Retina (tissue), 1 donor: ENCODE measurements at regions not wholly inside any gene's neighbourhood (a gene's known extent, or its start where the extent isn't known, plus 50 kb on each side); places are given as distances from the start of the nearest gene placed in this dataset.
"Not testable (repeated sequence)": the region's sequence is repeated elsewhere in the genome, so short reads cannot be mapped to it uniquely, and the experiment has no call there.

Experiments
- DNase-seq: peaks from one replicate; pipeline ENCODE4 v3.0.0-alpha.2; 2016

DNA sequence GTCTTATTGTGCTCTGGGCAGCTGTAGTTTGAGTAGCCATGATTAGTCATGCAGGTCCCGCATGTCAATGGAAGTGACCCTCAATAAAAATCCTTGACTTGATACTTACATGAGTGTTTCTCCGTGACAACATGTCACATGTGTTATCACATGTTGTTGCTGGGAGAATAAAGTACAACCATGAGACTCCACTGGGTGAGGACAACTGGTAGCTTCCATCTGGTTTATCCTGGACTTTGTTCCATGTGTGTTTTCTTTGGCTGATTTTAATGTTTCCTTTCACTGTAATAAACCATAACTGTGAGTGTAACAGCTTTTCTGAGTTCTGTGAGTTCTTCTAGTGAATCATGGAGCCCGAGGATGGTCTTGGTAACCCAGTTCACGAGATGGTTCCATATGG, 63.1 kb upstream of the NDN start:
- DNase-seq = no peak

DNA sequence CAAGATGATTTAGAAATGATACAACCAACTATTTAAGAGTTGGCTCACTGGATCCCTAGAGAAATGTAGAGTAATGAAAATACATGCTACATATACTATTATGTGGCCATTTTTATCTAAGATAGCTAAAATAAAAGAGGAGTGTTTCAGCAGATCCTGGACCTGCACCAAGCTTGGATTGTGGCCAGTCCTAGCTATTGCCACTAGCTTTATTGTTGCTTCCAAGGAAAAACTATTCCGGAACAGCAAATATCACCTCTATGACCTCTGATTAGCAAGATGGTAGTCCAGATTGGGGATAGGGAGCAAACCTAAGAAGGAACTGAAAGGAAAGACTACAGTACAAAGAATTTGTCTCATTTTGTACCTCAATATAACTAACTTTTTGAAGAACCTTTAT, 63.7 kb upstream of the NDN start:
- DNase-seq = no peak

DNA sequence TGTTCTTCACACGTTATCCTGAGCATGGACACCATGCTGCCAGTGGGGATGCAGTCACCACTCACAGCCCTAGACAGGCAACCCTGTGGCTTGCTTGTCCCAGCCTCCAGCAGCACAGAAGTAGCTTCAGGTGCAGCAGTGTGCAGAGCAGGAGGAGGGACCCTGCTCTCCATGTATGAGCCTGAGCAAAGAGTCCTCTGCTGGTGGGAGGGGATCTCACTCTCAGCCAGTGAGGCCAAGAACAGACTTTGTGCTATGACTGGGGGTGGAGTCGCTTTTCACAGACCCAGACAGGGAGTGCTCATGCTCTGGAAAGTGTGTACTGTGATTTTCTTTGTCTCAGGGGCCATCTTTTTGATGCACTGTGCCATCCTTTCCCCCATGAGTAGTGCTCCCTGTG, 66.1 kb upstream of the NDN start:
- DNase-seq = no peak

DNA sequence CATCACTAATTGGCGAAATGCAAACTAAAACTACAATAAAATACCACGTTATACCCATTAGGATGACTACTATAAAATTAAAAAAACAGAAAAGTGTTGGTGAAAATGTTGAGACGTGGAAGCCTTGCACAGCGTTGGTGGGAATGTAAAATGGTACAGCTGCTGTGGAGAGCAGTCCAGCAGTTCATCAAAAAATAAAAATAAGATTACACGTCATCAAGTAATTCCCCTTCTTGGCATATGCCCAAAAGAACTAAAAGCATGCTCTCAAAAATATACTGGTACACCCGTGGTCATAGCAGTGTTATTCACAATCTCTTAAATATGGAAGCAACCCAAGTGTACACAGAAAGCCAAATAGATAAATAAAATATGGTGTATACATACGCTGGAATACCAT, 71.8 kb upstream of the NDN start:
- DNase-seq = no peak

DNA sequence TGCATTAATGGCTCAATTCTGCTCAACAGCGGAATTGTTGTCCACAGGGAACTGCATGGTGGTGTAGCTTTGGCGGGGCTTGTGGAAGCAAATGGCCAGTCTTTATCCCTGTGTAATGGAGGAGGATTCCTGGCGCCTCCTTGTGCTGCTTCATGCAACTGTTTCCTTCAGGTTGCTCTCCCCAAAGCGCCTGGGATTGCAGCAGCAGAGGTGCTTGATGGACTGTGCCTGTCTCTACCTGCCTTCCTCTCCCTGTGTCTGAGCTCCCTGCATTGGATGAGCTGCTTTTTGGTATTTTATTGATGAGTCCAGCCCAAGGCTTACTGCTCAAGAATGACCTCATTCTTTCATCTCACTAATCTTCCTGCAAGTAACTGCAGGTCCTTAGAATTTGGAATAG, 72.9 kb upstream of the NDN start:
- no peak for DNase-seq

DNA sequence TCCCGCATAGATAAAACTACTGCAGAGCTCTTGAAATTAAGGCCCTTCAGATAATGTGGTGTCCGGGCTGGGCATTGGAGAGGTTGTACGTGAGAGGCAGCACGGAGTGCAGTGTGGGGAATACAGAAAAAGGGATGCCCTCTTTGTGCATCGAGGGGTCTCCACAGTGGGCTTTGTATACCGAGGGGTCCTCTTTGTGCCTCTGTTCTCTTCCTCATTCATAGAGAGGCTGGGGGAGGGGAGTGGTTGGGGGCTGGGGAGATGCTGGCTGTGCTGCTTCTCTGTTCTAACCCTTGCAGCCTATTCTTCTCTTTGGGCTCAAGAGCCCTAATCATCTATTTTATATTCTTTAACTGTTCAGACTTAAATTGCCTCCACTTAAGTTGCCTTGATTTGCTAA, 74.3 kb upstream of the NDN start:
- no peak for DNase-seq

DNA sequence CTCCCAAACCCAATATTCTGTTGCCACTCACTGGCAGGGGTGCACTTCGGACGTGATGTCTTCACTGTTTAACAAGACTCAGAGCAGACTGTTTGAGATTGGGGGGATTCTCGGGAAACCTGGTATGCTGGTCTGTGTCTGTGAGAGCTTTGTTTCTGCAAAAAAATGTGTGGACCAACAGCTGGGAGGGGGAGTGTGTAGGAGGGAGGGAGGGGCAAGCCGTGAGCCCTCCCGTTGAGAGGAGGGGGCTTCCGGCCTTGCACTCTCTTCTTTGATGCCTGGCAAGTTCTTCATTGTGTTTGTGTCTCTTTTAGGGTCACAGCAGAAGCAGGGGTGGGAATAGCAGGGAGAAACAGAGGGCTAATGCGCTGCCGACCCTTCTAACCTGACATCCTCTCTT, 74.9 kb upstream of the NDN start:
- DNase-seq = no peak

DNA sequence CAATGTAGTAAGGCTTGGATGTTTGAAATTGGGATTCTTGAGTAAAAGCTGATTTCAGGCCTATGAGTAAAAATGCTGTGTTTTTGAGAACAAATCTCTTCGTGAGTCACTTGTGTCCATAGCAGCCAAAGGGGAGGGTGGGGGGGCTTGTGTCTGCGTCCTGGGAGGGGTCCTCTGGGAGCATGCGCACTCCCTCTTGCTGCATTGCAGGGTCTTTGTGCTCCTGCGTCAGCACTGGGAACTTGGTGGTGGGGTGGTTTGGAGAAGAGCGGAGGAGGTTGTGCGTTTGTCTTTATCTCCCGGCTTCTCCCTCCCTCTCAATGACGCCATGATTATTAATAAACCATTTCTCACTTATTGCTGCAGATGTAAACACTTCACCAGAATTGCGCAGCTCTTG, 75.9 kb upstream of the NDN start:
- no peak for DNase-seq

DNA sequence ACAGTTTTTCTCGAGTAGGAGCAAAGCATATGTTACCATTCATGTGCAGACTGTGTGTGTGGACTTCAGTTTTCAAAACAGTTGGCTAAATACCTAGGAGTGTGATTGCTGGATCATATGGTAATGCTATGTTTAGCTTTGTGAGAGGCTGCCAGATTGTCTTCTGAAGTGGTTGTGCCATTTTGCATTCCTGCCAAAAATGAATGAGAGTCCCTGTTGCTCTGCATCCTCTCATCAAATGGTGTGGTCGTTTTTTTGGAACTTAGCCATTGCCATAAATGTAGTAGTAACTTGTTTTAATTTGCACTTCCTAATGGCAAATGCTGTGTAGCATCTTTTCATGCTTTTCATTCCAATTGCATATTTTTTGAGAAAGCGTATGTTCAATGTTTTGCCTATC, 77.2 kb upstream of the NDN start:
- DNase-seq = no peak

DNA sequence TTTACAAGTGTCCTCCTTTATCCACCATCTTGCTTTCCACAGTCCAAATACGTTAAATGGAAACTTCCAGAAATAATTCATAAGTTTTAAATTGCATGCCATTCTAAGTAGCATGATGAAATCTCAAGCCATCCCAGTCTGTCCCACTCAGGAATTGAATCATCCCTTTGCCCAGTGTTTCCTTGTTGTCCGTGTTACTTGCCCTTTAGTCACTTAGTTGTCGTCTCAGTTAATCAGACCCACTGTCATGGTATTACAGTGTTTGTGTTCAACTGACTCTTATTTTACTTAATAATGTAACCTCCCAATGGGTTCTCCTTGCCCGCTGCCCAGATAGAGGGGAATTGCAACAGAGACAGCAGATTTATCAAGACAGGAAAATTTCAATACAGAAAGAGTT, 77.6 kb upstream of the NDN start:
- no peak for DNase-seq

DNA sequence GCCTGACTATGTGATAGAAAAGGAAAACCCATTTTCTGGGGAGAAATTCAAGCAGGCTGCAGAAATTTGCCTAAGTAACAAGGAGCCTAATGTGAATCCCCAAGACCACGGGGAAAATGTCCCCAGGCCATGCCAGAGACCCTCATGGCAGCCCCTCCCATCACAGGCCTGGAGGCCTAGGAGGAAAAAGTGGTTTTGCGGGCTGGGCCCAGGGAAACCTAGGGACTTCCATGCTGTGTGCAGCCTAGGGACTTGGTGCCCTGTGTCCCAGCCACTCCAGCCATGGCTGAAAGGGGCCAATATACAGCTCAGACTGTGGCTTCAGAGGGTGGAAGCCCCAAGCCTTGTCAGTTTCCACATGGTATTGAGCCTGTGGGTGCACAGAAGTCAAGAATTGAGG, 79.7 kb upstream of the NDN start:
- not testable (repeated sequence) for DNase-seq

DNA sequence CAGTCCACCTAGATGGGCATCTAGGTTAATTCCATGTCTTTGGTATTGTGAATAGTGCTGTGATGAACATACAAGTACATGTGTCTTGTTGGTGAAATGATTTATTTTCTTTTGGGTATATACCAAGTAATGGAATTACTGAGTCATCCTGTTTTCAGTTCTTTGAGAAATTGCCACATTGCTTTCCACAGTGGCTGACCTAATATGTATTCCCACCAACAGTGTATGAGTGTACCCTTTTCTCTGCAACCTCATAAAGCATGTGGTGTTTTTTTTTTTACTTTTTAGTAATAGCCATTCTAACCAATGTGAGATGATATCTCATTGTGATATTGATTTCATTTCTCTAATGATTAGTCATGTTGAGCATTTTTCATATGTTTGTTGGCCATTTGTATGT, 86.0 kb upstream of the NDN start:
- no peak for DNase-seq

DNA sequence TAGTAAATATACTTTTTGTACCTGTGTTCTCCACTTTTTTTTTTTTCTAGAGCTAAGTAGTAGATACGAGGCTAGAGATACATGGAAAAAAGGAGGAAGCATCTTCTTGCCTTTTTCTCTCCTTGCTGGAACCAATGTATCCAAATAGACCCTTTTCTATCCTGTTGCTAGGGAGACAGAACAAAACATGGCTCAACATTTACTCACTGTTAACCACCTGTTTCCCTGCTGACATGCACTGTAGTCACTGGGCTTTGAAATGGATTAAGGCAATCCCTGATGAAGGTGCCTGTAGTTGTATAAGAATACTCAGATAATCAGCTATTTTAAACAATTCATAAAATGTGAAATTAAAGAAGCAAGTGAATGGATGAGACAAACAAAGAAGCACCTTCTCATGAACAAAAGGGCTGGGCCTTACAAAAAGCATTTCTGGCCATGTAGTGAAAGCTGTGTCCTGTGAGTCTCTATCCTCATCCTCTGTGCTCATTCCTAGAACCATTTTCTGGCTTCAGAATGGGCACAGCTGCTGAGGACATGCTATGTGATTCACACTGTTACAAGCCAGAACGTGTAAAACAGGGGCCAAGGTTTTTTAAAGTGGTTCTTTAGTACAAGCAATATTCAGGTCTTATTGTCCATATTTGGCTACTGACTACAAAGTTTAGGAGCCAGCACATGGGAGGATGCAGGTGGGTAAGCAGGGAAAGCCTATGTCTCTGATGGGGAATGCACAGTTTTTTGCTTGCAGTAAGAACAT, 100.4 kb upstream of the NDN start:
- no peak for DNase-seq

DNA sequence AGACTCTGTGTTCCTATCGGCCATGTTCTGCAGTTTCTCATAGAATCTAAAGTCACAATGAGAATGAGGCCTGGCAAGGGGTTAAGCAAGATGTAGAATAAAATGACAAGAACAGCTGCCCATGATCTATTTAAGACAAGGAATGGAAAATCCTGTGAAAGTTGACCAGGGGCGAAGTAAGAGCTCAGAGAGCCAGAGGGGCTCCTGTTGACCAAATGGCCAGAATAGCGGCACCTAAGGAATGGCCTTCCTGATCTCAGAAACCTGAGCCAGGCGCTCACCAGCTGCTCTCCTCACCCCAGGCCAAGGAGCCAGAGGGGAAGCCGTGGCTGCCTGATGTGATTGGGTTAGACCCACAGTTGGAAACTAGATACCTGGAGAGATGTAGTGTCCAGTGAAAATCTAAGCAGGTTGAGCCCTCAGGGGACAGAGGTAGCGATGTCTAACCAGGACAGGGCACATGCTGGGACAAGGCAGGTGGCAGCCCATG, 106.1 kb upstream of the NDN start:
- DNase-seq = no peak

DNA sequence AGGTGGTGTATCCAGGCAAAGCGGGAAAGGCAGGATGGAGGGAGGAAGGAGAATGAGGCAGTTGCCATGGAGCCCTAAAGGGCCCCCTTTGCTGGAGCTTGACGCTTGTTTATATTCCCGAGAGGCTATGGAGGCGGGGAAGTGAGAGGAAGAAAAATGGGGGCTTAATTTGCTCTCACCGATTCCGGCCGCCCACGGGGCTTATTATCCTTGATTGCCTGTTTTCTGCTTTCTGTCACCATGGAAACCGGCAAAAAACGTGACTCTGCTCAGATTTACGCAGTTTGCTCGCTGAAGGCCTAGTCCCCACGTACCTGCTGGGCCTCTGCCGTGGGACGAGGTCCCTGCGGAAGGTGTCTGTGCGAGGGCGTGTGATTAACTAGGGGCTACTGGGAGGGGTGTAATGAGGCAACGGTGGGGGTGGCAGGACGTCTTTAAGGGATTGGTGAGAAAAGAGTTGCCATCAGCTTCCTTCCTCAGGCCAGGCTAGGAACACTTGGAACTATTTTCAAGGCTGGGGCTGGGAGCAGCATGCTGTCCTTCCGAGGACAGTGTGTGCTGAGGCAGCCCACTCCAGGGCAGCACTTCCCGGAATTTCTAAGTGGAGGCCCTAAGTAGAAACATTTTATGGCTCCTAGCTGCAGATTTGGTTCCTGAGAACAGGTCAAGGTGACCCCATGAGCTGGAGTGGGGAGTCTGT, 110.8 kb upstream of the NDN start:
- DNase-seq = peak; percentile 28

DNA sequence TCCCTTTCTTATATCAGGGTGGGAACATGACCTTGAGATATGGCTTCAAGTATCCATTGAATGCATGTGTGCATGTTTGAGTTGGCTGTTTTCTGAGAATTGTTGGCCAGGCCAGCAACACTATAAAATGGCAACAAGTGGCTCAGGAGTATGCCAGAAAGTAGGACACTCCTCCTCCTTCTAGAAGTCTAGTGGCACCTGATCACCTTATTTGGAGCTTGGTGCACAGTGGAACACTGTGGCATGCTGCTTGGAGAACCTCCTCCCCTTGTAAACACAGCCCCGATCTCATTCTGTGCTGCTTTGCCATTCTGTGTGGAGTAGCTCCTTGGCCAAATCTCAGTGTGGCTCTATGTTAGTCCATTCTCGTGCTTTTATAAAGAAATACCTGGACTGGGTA, 114.8 kb upstream of the NDN start:
- DNase-seq = no peak

DNA sequence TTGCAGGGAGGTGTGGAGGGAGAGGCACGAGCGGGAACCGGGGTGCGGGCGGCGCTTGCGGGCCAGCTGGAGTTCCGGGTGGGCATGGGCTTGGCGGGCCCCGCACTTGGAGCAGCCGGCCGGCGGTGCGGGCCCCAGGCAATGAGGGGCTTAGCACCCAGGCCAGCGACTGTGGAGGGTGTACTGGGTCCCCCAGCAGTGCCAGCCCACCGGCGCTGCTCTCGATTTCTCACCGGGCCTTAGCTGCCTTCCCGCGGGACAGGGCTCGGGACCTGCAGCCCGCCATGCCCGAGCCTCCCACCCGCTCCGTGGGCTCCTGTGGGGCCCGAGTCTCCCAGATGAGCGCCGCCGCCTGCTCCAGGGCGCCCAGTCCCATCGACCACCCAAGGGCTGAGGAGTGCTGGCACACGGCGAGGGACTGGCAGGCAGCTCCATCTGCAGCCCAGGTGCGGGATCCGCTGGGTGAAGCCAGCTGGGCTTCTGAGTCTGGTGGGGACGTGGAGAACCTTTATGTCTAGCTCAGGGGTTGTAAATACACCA, 115.9 kb upstream of the NDN start:
- DNase-seq = not testable (repeated sequence)

DNA sequence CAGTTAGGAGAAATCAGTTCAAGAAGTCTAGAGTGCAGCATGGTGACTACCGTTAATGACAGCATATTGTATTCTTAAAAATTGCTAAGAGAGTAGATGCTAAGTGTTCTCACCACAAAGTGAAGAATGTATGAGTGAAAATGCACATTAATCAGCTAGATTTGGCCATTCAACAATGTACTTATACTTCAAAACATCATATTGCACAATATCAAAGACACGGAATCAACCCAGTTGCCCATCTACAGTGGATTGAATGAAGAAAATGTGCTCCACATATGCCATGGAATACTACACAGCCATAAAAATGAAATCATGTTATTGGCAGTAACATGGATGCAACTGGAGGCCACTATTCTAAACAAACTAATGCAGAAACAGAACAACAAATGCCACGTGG, 119.9 kb upstream of the NDN start:
- DNase-seq = no peak

DNA sequence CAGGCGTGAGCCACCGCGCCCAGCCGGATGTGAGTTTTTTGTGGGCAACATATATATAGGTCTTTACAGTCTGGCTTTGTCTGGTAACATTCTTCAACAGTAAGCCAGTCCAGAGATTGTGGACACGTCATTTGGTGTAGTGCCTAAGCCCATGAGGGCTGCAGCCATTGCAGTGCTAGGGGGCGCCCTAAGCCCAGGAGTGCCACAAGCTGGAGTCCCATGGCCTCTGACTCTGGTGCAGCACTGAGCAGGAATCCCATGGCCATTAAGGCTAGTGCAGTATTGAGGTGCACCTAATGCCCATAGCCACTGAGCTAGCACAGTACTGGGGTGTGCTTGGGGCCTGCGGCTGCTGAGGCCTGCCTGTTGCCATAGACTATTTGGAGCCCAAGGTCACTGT, 136.4 kb upstream of the NDN start:
- no peak for DNase-seq

DNA sequence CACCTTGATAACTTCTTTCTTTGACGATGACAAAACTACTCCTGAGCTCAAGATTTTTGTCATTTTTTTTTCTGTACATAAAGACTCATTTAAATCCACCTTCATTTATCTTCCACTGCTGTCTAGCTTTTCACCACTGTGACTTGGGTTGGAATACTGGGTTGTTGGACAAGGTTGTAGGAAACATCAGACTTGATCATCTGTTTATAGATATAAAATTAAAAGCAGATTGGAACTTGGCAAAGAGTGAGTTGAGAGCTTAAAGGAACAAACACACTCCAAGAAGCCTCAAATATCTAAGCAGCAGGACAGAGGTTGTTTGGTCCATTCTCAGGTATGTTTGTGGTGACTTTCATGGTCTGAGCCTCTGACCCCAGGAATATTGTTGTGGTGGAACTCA, 141.7 kb upstream of the NDN start:
- DNase-seq = no peak

DNA sequence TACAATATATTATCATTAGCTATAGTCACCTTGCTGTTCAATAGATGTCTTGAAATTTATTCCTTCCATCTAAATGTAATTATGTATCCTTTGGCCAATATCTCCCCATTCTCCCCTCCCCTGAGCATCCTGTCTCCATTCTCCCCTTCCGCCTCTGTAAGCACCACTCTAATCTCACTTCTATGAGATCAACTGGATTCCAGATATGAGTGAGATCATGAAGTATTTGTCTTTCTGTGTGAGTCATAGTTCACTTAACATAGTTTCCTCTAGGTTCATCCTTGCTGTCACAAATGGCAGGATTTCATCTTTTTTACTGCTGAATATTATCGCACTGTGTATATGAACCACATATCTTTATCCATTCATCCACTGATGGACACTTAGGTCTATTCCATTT, 148.8 kb upstream of the NDN start:
- DNase-seq = no peak

DNA sequence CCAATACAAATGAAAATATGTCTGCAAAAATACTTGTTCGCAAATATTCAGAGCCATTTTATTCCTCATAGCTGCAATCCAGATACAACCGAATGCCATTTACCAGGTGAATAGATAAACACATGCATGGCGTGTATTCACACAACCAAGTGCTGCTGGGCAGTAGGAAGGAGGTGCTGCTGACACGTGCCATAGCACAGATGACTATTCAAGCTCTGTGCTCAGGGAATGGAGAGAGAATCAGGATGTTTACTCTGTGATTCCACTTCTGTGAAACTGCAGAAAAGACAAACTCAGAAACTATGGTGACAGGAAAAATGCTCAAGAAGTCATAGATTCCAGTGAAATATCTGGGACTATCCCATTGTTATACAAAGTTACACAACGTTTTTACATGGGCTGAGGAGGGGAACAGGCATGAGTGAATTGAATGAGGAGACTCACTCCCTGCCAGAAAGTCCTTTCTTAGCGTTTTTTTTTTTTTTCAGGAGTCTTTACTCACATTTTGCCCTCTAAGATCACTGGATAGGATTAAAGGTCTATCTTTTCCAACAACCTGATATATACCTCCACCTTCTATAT, 152.9 kb upstream of the NDN start:
- DNase-seq = no peak

DNA sequence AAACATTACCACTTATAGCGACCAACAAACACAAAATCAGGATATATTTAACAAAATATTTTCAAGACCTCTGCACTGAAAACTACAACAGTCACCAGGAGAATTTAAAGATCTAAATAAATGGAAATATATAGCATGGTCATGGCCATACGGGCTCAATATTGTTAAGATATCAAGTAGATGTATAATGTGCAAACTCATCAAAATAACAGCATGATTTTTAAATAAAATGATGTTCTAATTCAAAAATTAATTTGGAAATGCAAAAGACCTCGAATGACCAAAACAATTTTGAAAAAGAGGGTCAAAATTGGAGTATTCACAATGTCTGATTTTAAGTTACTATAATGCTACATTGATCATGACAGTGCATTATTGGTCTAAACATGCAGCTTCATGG, 159.1 kb upstream of the NDN start:
- no peak for DNase-seq

DNA sequence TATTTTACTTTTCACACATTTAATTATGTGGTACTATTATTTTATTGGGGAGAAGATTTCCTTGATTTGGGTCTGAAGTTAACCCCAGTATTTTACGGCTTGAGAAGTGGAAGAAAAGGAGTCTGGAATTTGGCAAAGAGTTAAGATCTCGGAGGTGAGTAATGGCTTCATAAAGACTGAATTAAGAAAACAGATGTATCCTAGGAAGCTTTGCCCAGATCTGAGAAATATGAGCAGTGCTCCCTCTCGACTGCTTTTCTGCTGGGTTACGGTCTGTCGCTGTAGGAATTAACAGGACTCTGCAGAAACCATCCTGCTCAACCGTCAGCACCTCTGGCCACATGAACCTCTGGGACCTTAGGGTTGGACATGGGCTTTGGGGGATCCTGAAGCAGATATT, 163.6 kb upstream of the NDN start:
- no peak for DNase-seq
